ENCODE measurements at regions not wholly inside any gene's neighbourhood (a gene's known extent, or its start where the extent isn't known, plus 50 kb on each side); places are given as distances from the start of the nearest gene placed in this dataset.

DNA sequence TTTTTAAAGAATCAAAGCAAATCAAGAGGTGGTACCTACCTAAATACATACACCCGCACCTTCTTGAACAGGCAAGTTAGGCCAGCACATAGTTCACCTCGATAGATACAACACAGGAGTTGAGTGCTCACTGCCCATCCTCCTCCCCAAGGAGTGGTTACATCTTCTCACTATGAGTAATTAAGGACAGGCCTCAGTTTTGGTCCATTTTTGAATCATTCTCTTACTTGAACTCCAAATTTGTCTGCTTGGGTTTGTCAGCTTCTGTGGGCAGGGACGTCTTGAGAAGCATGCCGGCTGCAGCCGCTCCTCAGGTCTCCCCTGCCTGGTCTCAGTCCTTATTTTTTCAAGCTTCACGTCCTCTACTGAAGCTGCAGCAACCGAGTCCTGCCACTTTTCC is 190.6 kb upstream of the RBPJ start:
- peaks cover 41% of the 10 kb centered on the region for H3K36me3 Mint-ChIP-seq (ENCODE audit: low read depth)
- H3K4me3 Mint-ChIP-seq = no peak overlapping the region
- intact Hi-C loops (cut with micrococcal nuclease) = loop anchor here (1.0 kb wide), 6 partner anchors 15 to 189 kb away; no protein-coding TSS in a partner anchor
- H3K27me3 Mint-ChIP-seq (ENCODE audit: insufficient read depth) = no peaks in the 10 kb centered on the region
- DNase-seq (ENCODE audit: low spot score) = no peak
- peak overlapping the region; percentile 65 for H3K27ac Mint-ChIP-seq
- peaks cover 81% of the 10 kb centered on the region for H3K4me1 Mint-ChIP-seq (ENCODE audit: low read depth)
- H3K9me3 Mint-ChIP-seq = peaks cover 71% of the 10 kb centered on the region

DNA sequence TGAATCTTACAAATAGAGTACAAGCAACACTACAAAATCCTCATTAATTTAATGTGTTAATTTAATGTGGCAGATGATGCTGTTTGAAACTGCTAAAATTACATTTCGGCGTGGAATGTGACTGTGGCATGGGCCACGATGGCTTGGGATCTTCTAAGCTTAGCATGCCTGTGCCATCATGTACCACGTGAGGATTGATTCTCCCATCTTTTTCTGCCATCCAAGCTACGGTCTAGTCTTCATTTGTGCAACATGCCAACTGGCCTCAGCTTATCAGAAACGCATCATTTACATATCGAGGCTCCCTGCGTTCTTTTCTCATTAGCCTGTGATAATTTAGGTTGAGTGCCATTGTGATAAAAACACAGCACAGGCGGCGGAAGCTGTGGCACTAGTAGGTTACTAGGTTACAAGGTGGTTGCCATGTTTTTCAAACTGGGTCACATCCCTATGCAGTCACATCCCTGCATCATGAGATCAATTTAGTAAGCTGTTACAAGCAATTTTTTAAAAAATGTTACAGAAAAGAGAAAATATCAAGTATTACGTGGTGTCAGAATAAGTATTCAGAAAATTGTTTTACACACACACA is 189.9 kb upstream of the RBPJ start:
- H3K4me1 Mint-ChIP-seq (ENCODE audit: low read depth) = peaks cover 78% of the 10 kb centered on the region
- H3K36me3 Mint-ChIP-seq (ENCODE audit: low read depth) = peaks cover 47% of the 10 kb centered on the region
- intact Hi-C loops (cut with micrococcal nuclease) = loop anchor here (1.0 kb wide), 7 partner anchors 14 to 188 kb away; no protein-coding TSS in a partner anchor
- DNase-seq (ENCODE audit: low spot score) = no peak
- peak overlapping the region; percentile 88 for H3K27ac Mint-ChIP-seq
- peaks cover 75% of the 10 kb centered on the region for H3K9me3 Mint-ChIP-seq
- H3K27me3 Mint-ChIP-seq (ENCODE audit: insufficient read depth) = no peaks in the 10 kb centered on the region
- H3K4me3 Mint-ChIP-seq = no peak overlapping the region

DNA sequence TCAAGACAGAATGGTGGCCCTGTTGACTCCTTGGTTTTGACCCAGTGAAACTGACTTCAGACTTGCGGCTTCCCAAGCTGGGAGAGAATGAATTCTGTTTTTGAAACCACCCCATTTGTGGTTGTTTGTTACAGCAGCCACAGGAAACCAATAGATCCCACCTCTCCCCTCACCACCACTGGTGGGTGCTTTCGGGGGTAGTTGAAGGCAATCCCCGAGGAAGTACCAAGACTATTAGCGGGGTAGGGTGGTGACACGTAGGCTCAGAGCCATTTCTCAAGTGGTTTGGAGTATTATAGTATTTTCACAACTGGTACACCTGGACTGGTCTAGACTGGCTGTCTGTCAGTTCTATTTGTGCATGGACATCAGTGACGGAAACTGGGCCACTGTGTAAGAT is 189.1 kb upstream of the RBPJ start:
- H3K27me3 Mint-ChIP-seq (ENCODE audit: insufficient read depth) = no peaks in the 10 kb centered on the region
- H3K36me3 Mint-ChIP-seq (ENCODE audit: low read depth) = peaks cover 41% of the 10 kb centered on the region
- intact Hi-C loops (cut with micrococcal nuclease) = loop anchor here (1.0 kb wide), 1 partner anchor 48 kb away; no protein-coding TSS in a partner anchor
- H3K9me3 Mint-ChIP-seq = peaks cover 72% of the 10 kb centered on the region
- peak overlapping the region; percentile 88 for H3K27ac Mint-ChIP-seq
- H3K4me3 Mint-ChIP-seq = no peak overlapping the region
- peaks cover 76% of the 10 kb centered on the region for H3K4me1 Mint-ChIP-seq (ENCODE audit: low read depth)
- peak; percentile 8 for DNase-seq (ENCODE audit: low spot score)

DNA sequence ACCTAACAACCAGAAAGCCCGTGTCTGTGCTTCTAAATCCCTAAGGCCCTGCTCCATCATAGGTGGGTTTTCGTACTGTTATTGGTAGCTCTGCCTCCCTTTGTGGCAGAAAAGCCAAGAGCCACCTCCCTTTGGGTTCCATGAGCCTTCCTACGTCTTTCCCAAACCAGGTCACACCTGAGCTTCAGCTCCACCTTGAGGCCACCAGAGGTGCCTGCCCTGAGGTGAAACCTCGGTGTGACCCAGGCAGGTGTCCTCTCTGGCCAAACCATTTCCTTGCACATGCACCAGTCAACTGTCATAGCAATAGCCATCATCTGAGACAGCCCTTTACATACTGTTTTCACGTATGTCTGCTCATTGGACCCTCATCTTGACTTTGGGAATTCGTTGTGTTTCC is 188.0 kb upstream of the RBPJ start:
- peaks cover 71% of the 10 kb centered on the region for H3K4me1 Mint-ChIP-seq (ENCODE audit: low read depth)
- peaks cover 37% of the 10 kb centered on the region for H3K36me3 Mint-ChIP-seq (ENCODE audit: low read depth)
- peak overlapping the region; percentile 40 for H3K4me3 Mint-ChIP-seq
- no peak for DNase-seq (ENCODE audit: low spot score)
- peaks cover 64% of the 10 kb centered on the region for H3K9me3 Mint-ChIP-seq
- no peaks in the 10 kb centered on the region for H3K27me3 Mint-ChIP-seq (ENCODE audit: insufficient read depth)
- intact Hi-C loops (cut with micrococcal nuclease) = no loop called here
- H3K27ac Mint-ChIP-seq = peak overlapping the region; percentile 88

DNA sequence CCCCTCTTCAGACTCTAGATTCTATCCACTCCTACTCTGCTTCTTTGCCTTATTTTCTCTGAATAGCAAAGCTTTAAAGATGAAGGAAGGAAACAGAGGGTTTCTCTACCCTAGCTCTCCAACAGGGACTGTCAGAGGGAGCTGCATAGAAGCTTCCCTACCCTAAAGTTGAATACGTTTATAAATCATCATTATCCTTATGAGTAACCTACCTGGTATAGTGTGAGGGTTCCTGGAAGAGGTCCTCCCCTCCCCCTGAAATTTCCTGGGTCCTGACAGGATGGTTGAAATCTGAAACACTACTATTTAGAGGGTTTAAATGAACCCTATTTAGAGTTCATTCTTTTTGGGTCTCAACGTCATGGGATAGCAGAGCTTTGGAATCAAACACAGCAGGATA is 187.0 kb upstream of the RBPJ start:
- H3K27ac Mint-ChIP-seq = peak overlapping the region; percentile 88
- no peak overlapping the region for H3K4me3 Mint-ChIP-seq
- no peaks in the 10 kb centered on the region for H3K27me3 Mint-ChIP-seq (ENCODE audit: insufficient read depth)
- peaks cover 32% of the 10 kb centered on the region for H3K36me3 Mint-ChIP-seq (ENCODE audit: low read depth)
- H3K9me3 Mint-ChIP-seq = peaks cover 55% of the 10 kb centered on the region
- intact Hi-C loops (cut with micrococcal nuclease) = no loop called here
- DNase-seq (ENCODE audit: low spot score) = no peak
- peaks cover 67% of the 10 kb centered on the region for H3K4me1 Mint-ChIP-seq (ENCODE audit: low read depth)

DNA sequence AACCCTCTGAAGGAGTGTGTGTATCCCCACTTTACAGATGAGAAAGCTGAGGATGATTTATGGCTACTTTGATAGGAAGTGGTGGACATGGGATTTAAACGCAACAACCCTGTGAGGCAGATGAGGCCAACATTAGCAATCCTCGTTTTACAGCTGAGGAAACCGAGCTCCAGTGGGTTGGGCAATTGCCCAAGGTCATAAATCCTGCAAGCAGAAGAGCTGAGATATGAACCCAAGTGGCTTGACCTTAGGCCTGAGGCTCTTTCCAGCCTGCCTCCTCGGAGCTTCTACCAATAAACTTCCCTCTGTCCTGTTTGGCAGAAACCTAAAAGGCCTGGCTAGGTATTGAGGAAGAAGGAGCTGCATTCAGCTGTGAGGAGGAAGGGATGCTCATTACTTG is 185.5 kb upstream of the RBPJ start:
- intact Hi-C loops (cut with micrococcal nuclease) = no loop called here
- Mint-ChIP-seq H3K27ac (peak overlapping the region; percentile 28), H3K4me3 (no peak overlapping the region)

DNA sequence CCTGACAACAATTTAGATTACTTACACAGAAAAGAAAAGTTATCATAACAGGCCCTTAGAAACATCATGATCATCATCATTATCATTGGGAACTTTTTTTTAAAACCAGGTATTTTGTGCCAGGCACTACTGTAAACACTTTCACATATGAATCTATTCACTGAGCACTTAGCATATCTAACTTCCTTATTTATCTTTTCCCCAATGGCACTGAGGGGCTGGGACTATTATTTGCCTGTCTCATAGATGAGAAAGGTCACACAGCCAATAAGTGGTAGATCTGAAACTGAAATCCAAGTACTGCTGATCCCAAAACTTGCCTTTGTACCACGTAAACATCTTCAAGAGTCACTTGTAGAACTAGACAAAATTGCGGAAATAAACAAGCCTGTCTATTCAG is 184.2 kb upstream of the RBPJ start:
- peak overlapping the region; percentile 42 for H3K27ac Mint-ChIP-seq
- H3K27me3 Mint-ChIP-seq (ENCODE audit: insufficient read depth) = no peaks in the 10 kb centered on the region
- H3K4me3 Mint-ChIP-seq = no peak overlapping the region
- H3K4me1 Mint-ChIP-seq (ENCODE audit: low read depth) = peaks cover 67% of the 10 kb centered on the region
- DNase-seq (ENCODE audit: low spot score) = no peak
- intact Hi-C loops (cut with micrococcal nuclease) = no loop called here
- H3K36me3 Mint-ChIP-seq (ENCODE audit: low read depth) = peaks cover 29% of the 10 kb centered on the region
- H3K9me3 Mint-ChIP-seq = peaks cover 38% of the 10 kb centered on the region

More for the DNA sequence above, 185.5 kb upstream of the RBPJ start:
- Mint-ChIP-seq H3K27me3 (ENCODE audit: insufficient read depth) (no peaks in the 10 kb centered on the region), H3K4me1 (ENCODE audit: low read depth) (peaks cover 73% of the 10 kb centered on the region), H3K9me3 (peaks cover 45% of the 10 kb centered on the region), H3K36me3 (ENCODE audit: low read depth) (peaks cover 29% of the 10 kb centered on the region)
- no peak for DNase-seq (ENCODE audit: low spot score)

DNA sequence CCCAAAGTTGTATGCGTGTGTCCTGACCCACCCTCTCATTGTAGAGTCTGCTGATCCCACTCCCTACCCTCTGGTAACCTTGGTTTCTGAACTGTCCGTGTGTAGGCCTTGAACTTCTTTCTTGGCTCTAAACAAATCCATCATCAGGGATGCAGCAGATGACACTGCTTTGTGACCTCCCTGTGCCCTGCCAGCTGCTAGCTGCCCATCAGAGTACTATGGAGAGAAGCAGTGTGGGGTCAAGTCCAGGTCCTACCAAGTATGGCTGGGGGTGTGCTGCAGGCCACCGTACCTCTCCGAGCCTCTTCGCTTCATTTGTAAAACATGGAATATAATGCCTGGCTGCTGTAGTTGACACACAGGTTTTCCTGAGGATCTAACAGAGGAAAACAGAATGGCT is 183.5 kb upstream of the RBPJ start:
- Mint-ChIP-seq H3K27me3 (ENCODE audit: insufficient read depth) (no peaks in the 10 kb centered on the region), H3K4me3 (no peak overlapping the region), H3K27ac (no peak overlapping the region), H3K4me1 (ENCODE audit: low read depth) (peaks cover 67% of the 10 kb centered on the region), H3K36me3 (ENCODE audit: low read depth) (peaks cover 29% of the 10 kb centered on the region), H3K9me3 (peaks cover 39% of the 10 kb centered on the region)
- DNase-seq (ENCODE audit: low spot score) = no peak
- intact Hi-C loops (cut with micrococcal nuclease) = no loop called here

DNA sequence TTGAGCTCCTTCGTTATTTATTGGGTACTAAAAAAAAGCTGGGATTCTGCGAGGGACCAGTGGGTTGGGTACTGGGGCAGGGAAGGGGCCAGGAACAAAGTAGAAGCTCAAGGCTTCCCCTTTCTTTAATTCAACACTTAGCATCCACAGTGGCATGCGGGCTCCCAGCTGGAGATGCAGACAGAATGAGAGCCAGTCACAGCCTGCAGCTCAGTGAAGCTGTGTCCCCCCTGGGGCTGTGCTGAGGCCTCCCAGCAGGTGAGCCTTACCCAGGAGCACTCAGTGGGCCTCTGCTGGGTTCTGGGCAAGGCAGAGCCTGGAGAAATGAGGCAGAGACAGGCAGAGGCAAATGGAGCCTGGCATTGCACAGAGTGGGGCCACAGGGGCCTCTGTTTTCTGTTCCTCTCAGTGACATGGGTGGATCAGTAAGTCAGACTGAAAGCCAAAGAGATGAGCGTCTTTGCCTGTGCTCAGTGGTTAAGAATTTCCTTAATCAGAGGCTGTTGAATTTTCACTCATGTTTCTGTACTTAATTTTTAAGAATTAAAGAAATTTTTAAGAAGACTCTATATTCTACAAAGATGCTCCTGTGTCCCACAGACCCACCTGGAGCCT is 181.4 kb upstream of the RBPJ start:
- peaks cover 56% of the 10 kb centered on the region for H3K4me1 Mint-ChIP-seq (ENCODE audit: low read depth)
- intact Hi-C loops (cut with micrococcal nuclease) = no loop called here
- H3K27ac Mint-ChIP-seq = peak overlapping the region; percentile 73
- H3K36me3 Mint-ChIP-seq (ENCODE audit: low read depth) = peaks cover 20% of the 10 kb centered on the region
- H3K4me3 Mint-ChIP-seq = no peak overlapping the region
- peaks cover 32% of the 10 kb centered on the region for H3K9me3 Mint-ChIP-seq
- H3K27me3 Mint-ChIP-seq (ENCODE audit: insufficient read depth) = no peaks in the 10 kb centered on the region
- no peak for DNase-seq (ENCODE audit: low spot score)

DNA sequence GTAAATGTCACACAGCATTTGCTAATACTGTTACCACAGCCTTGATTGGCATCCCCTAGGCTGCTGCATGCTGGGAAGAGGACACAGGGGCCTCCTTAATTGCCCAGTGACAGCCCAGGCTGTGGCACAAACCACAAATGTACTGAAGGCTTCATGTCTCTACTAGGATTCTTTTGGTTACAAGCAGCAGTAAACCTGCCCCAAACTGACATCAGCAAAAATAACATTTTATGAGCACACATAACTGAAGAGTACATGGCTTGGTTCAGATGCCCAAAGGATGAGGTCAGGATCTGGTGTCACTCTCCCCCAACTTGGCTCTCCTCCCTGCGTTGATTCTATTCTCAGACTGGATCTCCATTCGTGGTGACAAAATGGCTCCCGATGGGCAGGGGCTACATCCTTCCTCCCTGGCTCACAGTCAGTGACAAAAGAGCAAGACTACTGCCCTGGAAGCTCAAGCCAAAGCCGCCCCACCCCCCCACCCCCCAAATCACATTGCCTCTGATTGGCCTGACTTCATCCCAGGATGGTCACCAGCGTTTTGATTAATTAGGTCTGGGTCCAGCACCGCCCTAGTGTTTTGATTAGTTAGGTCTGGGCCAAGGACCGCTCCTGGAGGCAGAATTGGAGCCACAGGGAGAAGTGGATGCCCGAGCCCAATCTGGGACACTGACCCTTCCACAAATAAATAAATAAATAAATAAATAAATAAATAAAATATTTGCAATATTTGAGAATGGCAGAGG is 180.5 kb upstream of the RBPJ start:
- Mint-ChIP-seq H3K27me3 (ENCODE audit: insufficient read depth) (no peaks in the 10 kb centered on the region), H3K9me3 (peaks cover 27% of the 10 kb centered on the region), H3K27ac (peak overlapping the region; percentile 61), H3K4me1 (ENCODE audit: low read depth) (peaks cover 58% of the 10 kb centered on the region), H3K4me3 (no peak overlapping the region), H3K36me3 (ENCODE audit: low read depth) (peaks cover 15% of the 10 kb centered on the region)
- intact Hi-C loops (cut with micrococcal nuclease) = loop anchor here (5.0 kb wide), 1 partner anchor 153 kb away; no protein-coding TSS in a partner anchor
- no peak for DNase-seq (ENCODE audit: low spot score)

DNA sequence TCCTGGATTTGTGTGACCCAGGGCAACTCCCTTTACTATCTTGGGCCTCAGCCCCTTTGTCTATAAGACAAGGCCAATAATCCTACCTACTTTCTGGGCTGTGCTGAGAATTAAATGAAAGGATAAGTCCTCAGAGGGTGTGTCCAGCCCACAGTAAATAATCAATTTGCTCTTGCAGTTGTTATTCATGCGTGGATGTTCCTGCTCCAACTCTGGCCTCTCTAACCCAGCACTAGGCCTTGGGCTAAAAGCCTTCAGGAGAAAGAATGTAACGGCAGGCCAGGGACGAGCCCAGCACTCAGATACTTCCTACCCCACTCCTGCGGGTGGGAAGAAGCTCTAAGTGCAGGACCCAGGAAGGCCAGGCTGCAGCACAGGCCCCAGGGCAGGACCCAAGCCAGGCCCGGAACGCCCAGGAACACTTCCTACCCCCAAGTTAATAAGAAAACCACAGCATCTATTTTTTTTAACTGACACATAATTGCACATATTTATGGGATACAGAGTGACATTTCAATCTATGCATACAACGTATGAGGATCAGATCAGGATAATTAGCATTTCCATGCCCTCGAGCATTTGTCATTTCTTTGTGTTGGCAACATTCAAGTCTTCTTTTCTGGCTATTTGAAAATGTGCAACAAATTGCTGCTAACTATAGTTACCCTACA is 179.6 kb upstream of the RBPJ start:
- Mint-ChIP-seq H3K36me3 (ENCODE audit: low read depth) (peaks cover 12% of the 10 kb centered on the region), H3K27me3 (ENCODE audit: insufficient read depth) (no peaks in the 10 kb centered on the region), H3K9me3 (peaks cover 26% of the 10 kb centered on the region), H3K4me1 (ENCODE audit: low read depth) (peaks cover 66% of the 10 kb centered on the region), H3K27ac (peak overlapping the region; percentile 78), H3K4me3 (no peak overlapping the region)
- no peak for DNase-seq (ENCODE audit: low spot score)
- intact Hi-C loops (cut with micrococcal nuclease) = loop anchor here (5.0 kb wide), 1 partner anchor 154 kb away; no protein-coding TSS in a partner anchor

DNA sequence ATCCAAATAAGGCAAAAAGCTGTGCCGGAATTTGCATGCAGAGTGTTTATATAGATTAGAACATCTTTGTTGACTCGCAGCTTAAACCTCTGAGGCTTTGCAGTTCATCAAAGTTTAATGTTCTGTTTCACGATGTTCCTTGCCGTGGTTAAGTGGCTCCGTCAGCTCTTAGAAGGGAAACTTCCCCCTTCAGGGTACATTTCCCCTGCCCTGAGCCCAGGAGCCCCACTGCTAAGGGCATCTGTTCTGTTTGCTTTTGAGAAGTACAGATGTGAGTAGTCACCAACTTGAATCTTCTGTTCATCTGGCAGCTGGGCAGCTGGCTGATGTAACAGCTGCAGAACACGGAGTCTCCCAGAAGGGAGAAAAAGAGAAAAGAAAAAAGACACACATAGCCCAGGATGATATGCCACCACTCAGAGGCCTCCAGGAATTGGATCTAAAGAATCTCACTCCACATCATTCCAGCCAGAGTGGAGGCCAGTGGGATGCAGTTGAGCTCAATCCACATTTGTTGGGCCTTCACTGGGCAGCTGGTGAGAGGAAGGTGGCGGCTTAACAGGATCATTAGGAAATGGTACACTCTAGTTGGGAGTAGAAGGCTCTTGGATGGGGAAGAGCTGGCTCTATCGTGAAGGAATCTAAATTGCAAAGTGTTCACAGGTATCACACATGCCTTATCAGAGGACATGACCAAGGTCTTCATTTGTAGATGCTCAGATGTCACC is 178.7 kb upstream of the RBPJ start:
- peaks cover 67% of the 10 kb centered on the region for H3K4me1 Mint-ChIP-seq (ENCODE audit: low read depth)
- peak overlapping the region; percentile 78 for H3K27ac Mint-ChIP-seq
- H3K36me3 Mint-ChIP-seq (ENCODE audit: low read depth) = peaks cover 17% of the 10 kb centered on the region
- intact Hi-C loops (cut with micrococcal nuclease) = loop anchor here (5.0 kb wide), 1 partner anchor 155 kb away; no protein-coding TSS in a partner anchor
- no peak for DNase-seq (ENCODE audit: low spot score)
- peaks cover 28% of the 10 kb centered on the region for H3K9me3 Mint-ChIP-seq
- H3K27me3 Mint-ChIP-seq (ENCODE audit: insufficient read depth) = no peaks in the 10 kb centered on the region
- H3K4me3 Mint-ChIP-seq = peak overlapping the region; percentile 3
